Fibroblast of mammary gland (primary cell): ENCODE measurements at regions not wholly inside any gene's neighbourhood (a gene's known extent, or its start where the extent isn't known, plus 50 kb on each side); places are given as distances from the start of the nearest gene placed in this dataset.

ENCODE experiments used
- DNase-seq: peaks from one replicate; pipeline ENCODE4 v3.0.0-alpha.2; 2010; ENCODE audit warnings: low read depth
- H3K4me3 ChIP-seq: 2 replicates; pipeline ENCODE4 v1.5.1; 2011; ENCODE audit warnings: low read depth, mild to moderate bottlenecking, low read length, moderate library complexity; ENCODE audit not compliant: control insufficient read depth
- CTCF ChIP-seq: conservative IDR thresholded peaks from 2 replicates; pipeline ENCODE4 v1.5.1; 2011; ENCODE audit warnings: low read depth, low read length, inconsistent platforms; ENCODE audit not compliant: control insufficient read depth, insufficient read depth

- peak; percentile 40 for DNase-seq
These were observed 94.6 kb downstream of the ZPLD1 start for GRCh38 chr3:102529452-102529851.

GRCh38 chr3:102530415-102531181 is 95.8 kb downstream of the ZPLD1 start:
- TF ChIP-seq CTCF, result no peak
- DNase-seq, result peak; percentile 36
- H3K4me3 ChIP-seq, result no peak overlapping the region

More at GRCh38 chr3:102529452-102529851, 94.6 kb downstream of the ZPLD1 start:
- peak; percentile 53 for TF ChIP-seq CTCF
- H3K4me3 ChIP-seq, result no peak overlapping the region

GRCh38 chr3:102531686-102532085 is 96.9 kb downstream of the ZPLD1 start:
- no peak for DNase-seq
- TF ChIP-seq CTCF, result no peak
- H3K4me3 ChIP-seq, result no peak overlapping the region

GRCh38 chr3:102532901-102533300 is 98.1 kb downstream of the ZPLD1 start:
- no peak for TF ChIP-seq CTCF
- H3K4me3 ChIP-seq, result no peak overlapping the region
- no peak for DNase-seq

- no peak for TF ChIP-seq CTCF
- no peak overlapping the region for H3K4me3 ChIP-seq
- no peak for DNase-seq
These were observed 99.0 kb downstream of the ZPLD1 start for GRCh38 chr3:102533784-102534183.

- peak; percentile 43 for DNase-seq
- H3K4me3 ChIP-seq, result no peak overlapping the region
- TF ChIP-seq CTCF, result peak; percentile 39
These were observed 101.6 kb downstream of the ZPLD1 start for GRCh38 chr3:102536456-102536855.

- no peak for DNase-seq
- no peak for TF ChIP-seq CTCF
- no peak overlapping the region for H3K4me3 ChIP-seq
These were observed 102.3 kb downstream of the ZPLD1 start for GRCh38 chr3:102537123-102537522.
